ENCODE measurements at regions not wholly inside any gene's neighbourhood (a gene's known extent, or its start where the extent isn't known, plus 50 kb on each side); places are given as distances from the start of the nearest gene placed in this dataset.

GRCh38 chr12:92459850-92460249 lies 242.9 kb upstream of the PLEKHG7 start:
- no peak for DNase-seq

DNA sequence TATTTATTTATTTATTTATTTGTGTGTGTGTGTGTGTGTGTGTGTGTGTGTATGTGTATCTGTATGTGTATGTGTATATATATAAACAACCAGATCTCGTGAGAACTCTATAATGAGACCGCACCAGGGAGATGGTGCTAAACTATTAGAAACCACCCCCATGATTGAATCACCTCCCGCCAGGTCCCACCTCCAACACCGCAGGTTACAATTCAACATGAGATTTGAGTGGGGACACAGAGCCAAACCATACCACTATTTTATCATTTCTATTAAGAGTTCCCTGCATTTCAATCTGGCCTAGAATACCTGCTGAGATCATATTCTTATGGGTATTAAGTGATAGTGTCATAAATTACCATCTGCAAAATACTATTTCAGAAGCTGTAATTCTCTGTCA lies 243.8 kb upstream of the PLEKHG7 start:
- DNase-seq, result no peak

DNA sequence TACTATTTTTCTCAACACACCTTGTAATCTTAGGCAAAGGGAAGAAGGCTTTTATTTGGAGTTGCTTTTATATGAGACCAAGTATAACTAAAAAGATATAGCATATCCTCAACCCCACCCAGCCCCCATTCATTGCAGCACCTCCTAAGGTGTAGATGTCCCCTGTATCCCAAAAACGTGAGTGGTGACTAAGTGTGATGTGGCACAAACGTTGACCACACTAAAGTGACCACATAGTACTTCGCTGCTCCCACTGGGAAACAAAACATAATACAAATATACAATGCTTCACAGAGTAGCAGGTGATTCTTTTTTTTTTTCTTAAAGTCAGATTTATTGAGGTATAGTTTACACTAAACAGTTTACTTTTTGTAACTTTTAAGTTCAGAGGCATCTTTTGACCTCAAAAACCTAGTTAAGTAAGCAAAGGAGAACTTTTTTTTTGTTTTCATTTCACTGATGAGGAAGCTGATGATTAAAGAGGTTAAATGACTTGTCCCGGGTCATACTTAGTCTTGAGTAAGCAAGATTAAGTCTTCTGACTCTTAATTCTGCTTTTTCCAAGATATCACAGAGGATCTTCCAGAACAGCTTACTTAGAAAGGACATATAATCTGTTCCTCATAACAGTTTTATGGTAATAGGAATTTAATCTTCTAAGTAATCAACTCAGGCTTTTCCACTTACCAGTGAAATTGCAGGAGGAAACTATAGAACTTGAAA lies 245.2 kb upstream of the PLEKHG7 start:
- DNase-seq, result no peak

DNA sequence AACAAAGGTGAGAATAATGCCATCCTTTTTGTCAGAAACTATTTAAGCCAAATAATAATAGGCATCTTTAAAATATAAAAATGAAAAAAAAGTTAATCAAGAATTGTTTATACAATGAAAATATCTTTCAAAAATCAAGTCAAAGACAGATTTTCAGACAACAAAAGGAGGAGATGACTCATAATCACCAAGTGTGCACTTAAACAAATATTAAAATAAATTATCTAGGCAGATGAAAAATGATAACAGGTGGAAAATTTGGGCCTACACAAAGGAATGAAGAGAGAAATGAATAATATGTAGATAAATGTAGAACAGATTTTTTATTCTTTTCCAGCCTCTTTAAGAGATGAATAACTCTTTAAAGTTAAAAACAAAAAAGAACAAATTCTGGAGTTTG lies 250.0 kb upstream of the PLEKHG7 start:
- no peak for DNase-seq

- no peak for DNase-seq
Measured at GRCh38 chr12:92446083-92446460, 256.7 kb upstream of the PLEKHG7 start.

GRCh38 chr12:92445253-92446082 lies 257.3 kb upstream of the PLEKHG7 start:
- no peak for DNase-seq

DNA sequence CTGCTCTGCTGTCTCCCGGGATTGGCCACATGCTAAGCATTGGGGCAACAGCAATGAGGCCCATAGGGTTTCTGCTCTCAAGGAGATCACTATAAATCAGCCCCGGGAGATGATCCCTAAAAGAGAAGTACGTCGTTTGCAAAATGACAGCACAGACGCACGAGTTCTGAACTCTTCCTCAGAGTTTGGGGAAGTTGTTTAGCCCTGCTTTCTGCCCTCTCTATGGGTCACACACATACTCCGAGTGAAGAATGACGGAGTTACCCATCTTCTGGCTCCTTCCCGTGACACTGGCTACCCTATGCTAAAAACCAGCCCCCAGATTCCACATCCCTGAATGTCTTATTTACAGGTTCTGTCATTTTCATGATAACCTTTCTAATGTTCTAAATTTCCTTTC lies 258.0 kb upstream of the PLEKHG7 start:
- DNase-seq, result no peak

GRCh38 chr12:92442782-92443181 lies 260.0 kb upstream of the PLEKHG7 start:
- no peak for DNase-seq

GRCh38 chr12:92440072-92440471 lies 262.7 kb upstream of the PLEKHG7 start:
- DNase-seq, result no peak

DNA sequence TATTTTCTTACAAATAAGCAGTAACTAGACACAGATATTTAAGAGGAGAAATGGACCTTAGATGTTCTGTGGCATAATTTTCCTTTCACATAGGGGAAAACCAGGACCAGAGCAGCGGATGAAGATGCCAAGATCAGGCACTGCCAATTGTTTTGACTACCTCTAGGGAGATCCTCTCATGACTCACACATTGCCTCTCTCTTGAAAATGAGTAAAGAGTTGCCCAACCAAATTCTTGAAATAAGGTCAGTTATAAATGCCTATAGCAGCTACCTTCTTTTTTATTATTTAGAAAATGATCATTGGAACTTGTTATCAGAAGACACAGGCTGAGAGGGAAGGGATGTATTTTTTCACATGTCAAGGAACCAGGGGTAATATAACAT lies 263.4 kb upstream of the PLEKHG7 start:
- no peak for DNase-seq

- DNase-seq, result no peak
Measured at GRCh38 chr12:92438641-92439419, 264.0 kb upstream of the PLEKHG7 start.

DNA sequence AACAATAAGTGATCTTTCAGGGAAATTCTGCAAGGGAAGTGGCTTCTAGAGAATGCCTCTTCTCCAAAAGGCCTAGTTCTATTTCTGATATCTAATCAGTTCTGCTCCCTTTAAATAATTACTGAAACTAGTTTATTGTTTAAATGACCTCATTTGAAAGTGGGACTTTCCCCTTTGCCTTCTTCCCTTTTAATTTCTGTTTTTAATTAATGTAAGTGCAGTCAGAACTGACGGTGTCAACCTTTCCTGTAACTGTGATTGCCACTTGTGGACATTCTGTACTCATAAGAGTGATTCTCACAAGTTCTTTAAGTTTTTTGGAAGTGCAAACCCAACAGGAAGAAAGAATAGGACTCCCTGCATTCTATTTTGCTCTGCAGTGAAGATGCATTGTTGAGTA lies 265.3 kb upstream of the PLEKHG7 start:
- DNase-seq, result no peak

- no peak for DNase-seq
Measured at GRCh38 chr12:92436856-92437255, 265.9 kb upstream of the PLEKHG7 start.

DNA sequence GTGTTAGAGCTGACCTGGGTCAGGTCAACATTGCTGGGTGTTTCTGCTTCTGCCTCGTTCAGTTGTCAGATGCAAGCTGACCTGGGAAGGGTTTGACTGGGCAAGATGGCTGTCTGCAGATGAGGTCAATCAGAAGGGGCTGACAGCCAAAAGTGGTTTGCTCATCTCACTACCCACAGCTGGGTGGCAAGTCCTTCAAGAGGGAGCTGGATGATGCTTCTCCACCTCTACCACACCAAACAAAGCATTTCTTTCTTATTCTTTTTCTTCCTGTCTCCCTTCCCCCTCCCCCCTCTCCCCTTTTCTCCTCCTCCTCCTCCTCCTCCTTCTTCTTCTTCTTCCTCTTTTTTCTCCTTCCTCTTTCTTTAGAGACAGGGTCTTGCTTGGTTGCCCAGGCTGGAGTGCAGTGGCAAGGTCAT lies 268.2 kb upstream of the PLEKHG7 start:
- DNase-seq, result no peak

DNA sequence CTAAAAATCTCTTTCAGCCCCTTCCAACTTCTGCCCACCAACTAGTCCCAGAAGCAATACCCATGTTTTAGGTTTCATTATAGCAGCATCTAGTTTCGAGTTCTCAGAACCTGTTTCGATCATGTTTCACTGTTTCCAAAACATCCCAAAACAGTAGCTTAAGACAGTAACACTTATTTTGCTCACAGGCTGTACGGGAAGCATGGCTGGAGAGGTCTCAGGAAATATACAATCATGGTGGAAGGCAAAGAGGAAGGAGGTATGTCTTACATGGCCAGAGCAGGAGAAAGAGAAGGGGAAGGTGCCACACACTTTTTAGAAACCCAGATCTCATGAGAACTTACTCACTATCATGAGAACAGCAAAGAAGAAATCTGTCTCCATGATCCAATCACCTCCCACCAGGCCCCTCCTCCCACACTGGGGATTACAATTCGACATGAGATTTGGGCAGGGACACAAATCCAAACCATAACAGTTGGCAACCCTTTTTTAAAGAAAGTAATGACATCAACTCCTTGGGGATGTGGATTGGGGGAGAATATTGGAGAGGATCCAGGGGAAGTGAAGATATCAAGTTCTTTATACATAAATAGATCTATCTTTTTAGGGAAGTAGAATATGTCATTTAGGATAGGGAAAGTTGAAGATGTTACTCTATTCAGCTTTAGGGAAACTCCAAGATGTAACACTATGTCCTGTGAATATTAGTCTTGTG lies 269.9 kb upstream of the PLEKHG7 start:
- DNase-seq, result no peak

DNA sequence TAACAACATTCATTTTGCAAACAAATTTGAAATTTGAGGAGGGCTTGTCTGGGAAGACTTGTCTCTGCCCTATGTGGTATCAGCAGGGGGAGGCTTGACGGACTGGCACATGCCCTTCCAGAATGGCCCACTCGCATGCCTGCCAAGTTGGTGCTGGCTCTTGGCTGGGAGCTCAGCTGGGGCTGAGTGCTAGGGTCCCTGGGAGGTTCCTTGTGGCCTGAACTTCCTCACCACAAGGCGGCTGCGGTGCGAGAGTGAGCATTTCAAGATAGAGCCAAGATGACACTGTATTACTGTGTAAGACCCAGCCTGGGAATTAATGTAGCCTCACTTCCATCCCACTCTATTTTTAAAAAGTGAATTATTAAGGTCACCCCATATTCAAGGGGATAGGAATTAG lies 271.6 kb upstream of the PLEKHG7 start:
- DNase-seq, result no peak

DNA sequence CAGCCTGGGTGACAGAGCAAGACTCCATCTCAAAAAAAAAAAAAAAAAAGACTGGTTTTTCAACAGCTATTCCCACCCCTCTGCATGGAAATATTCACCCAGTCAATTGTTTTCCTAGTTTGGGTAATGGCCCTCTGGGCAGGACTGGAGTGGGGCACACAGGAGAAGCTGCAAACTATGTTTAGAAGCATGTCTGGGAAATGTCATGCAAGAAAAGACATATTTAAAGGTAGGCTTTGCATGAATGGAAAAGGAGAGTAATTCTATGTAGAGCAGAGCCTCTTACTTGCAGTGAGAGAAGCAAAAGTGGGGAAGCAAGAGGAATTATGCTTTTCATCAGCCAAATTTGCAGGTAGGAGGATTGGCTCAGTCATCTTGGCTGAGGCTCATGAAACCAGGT lies 276.5 kb upstream of the PLEKHG7 start:
- no peak for DNase-seq

- DNase-seq, result no peak
Measured at GRCh38 chr12:92425165-92425564, 277.6 kb upstream of the PLEKHG7 start.

DNA sequence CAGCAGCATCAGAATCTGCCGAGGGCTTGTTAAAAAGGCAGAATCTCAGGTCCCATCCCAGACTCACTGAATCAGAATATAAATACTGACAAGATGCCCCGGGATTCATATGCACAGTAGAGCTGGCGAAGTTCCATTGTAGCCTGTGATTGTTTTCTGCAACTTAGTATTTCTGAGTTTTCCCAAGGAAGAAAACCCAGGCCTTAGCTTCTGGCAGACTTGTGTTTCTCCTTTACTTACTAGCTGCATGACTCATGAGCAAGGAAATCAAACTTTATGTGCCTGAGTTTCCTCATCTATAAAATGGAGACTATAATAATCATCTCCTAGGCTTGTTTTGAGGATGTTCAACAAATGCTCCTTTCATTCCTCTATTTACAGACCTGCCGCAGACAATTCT lies 278.5 kb upstream of the PLEKHG7 start:
- DNase-seq, result no peak

DNA sequence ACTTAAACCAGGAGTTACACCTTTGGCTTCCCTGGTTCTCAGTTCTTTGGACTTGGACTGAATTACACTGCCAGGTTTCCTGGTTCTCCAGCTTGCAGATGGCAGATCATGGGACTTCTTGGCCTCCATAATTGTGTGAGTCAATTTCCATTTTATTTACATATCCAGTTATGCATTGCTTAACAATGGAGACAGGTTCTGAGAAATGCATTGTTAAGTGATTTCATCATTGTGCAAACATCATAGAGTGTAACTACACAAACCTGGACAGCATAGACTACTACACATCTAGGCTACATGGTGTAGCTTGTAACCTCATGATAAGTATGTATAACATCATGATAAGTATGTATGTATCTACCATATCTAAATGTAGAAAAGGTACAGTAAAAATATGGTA lies 276.1 kb upstream of the BTG1 start:
- DNase-seq, result no peak

DNA sequence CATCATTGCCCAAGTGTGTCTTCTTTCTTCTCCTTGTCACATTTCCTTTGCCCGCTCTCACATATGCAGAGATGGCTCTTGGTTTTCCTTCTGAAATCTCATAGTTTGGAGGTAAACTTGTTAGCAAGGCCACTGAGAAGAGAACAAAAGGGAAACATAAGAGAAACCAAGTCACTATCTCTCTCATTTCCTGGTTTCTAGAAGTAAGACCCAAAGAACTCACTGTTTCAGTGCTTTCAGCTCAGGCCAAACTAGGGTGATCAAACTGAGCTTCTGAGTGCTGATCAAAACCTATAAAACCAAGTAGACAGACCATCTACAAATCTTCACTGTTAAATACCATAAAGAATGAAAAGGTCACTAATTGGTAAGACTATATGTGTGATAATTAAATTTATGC lies 275.4 kb upstream of the BTG1 start:
- no peak for DNase-seq

GRCh38 chr12:92419201-92419600 lies 273.6 kb upstream of the BTG1 start:
- no peak for DNase-seq

DNA sequence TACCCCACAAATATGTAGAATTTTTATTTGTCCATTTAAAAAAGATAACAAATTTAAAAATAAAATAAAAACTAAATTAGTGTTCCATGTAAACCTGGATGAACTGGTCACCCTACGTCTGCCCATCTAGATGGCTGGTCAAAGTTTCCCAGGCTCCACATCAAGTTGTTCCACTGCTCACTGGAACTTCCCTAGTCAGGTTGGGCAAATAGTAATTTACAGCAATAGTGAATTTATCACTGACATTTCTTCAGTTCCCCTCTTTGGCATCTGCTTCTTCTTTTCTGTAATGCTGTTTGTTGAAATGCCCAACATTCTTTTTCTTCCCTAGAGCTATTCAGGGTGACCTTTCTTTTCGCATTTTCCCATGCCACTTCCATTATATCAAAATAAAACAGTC lies 272.7 kb upstream of the BTG1 start:
- no peak for DNase-seq
